ENCODE measurements at regions not wholly inside any gene's neighbourhood (a gene's known extent, or its start where the extent isn't known, plus 50 kb on each side); places are given as distances from the start of the nearest gene placed in this dataset.

- TF ChIP-seq, protein P1, sequence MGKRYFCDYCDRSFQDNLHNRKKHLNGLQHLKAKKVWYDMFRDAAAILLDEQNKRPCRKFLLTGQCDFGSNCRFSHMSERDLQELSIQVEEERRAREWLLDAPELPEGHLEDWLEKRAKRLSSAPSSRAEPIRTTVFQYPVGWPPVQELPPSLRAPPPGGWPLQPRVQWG (CRISPR knock-in tag; IDR thresholded peaks at IDR 0.05; ENCODE audit: borderline replicate concordance, low read depth): no peak
- TF ChIP-seq DZIP1 (CRISPR knock-in tag; IDR thresholded peaks at IDR 0.05): no peak
- no peak for TF ChIP-seq ZNF33B (CRISPR knock-in tag; IDR thresholded peaks at IDR 0.05)
- TF ChIP-seq IRX3 (CRISPR knock-in tag; IDR thresholded peaks at IDR 0.05; ENCODE audit: borderline replicate concordance, low read depth): no peak
- no peak for TF ChIP-seq ZEB1 (IDR thresholded peaks at IDR 0.05; ENCODE audit: insufficient replicate concordance, low read depth)
Measured at GRCh38 chr2:176482107-176482506, 212.9 kb downstream of the MTX2 start (continued).

DNA sequence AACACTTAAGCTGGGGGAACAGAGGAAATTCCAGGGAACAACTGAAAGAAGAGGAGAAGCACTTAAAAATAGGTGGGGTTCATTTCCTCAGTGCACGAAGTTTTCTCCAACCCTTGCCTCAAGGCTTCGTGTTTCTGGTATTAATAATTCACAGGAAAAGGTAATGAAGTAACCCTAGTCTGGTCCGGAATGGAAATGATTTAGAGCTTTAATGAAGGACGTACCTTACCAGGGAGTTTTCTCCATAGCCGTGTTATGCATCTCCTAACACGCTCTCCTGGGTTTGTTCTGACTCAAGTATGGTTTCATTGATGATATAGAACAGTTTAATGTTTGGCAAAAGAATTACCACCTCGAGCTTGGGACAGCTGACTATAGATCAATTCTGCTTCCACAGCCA, 214.2 kb downstream of the MTX2 start:
- no peak for DNase-seq (ENCODE audit: low spot score)
- no peaks in the 10 kb centered on the region for H4K20me1 ChIP-seq (ENCODE audit: insufficient read depth, low read length)
- TF ChIP-seq MAFG (CRISPR knock-in tag; IDR thresholded peaks at IDR 0.05) (no peak), MEF2D (CRISPR knock-in tag; IDR thresholded peaks at IDR 0.05) (no peak)
- WGBS (ENCODE audit: low lambda C conversion rate): 4% methylated on average over 7 of the region's 7 CpGs
- in situ Hi-C loops (cut with HindIII; ENCODE audit: extremely low pct_ligation_motif_present, low pct_unique_long_range_greater_than_20kb): no loop called here
- intact Hi-C loops (cut with micrococcal nuclease; ENCODE audit: unreplicated experiment): no loop called here
- no peaks in the 10 kb centered on the region for H3K79me2 ChIP-seq (ENCODE audit: insufficient read depth, low read length)
- ChIA-PET CTCF (ENCODE audit: low intra/inter-chr PET ratio, low total read pairs) (no interaction called here), POLR2A (no interaction called here)
- no peaks in the 10 kb centered on the region for H3K9me3 ChIP-seq (ENCODE audit: low read length)
- no peak overlapping the region for H2AFZ ChIP-seq (ENCODE audit: low read length)
- no peak overlapping the region for H3K9ac ChIP-seq (ENCODE audit: insufficient read depth, low read depth, low read length)
- no peak for ATAC-seq
- H3K27ac ChIP-seq (ENCODE audit: extremely low read length, insufficient read depth, low read length): no peak overlapping the region
- BruUV-seq (replicated peaks): no TSS peak
- FAIRE-seq: no peak
- no peak overlapping the region for H3K4me2 ChIP-seq (ENCODE audit: low read depth, low read length)
- peaks cover 0 to 10% of the 10 kb centered on the region in 2 experiments; a peak in 2 of 5 replicates for H3K27me3 ChIP-seq (ENCODE audit: control insufficient read depth in 1 of 2, insufficient read depth in 2 of 2, low read length in 2 of 2)
- H3K4me1 ChIP-seq (ENCODE audit: insufficient read depth, low read length): no peaks in the 10 kb centered on the region
- H3K36me3 ChIP-seq (replicated peaks in 1 of 2; ENCODE audit: control insufficient read depth in 1 of 2, insufficient read depth in 2 of 2, low read length in 2 of 2): no peaks in the 10 kb centered on the region
- H3K4me3 ChIP-seq (replicated peaks in 1 of 3; ENCODE audit: insufficient read depth in 1 of 3, low read depth in 2 of 3, low read length in 3 of 3): no peak overlapping the region

All from HepG2 (cell line).